Stimulated activated CD4-positive, alpha-beta T cell treated with anti-CD3 and anti-CD28 coated beads, Interleukin-4, amount 100 ng/mL, for 48 hours (primary cell): ENCODE measurements at regions not wholly inside any gene's neighbourhood (a gene's known extent, or its start where the extent isn't known, plus 50 kb on each side); places are given as distances from the start of the nearest gene placed in this dataset.

Experiments
- DNase-seq, 2 donors: peaks; one replicate each; pipeline ENCODE4 v3.0.0-alpha.2; 2020; ENCODE audit warnings: low read depth in 2 of 2

DNA sequence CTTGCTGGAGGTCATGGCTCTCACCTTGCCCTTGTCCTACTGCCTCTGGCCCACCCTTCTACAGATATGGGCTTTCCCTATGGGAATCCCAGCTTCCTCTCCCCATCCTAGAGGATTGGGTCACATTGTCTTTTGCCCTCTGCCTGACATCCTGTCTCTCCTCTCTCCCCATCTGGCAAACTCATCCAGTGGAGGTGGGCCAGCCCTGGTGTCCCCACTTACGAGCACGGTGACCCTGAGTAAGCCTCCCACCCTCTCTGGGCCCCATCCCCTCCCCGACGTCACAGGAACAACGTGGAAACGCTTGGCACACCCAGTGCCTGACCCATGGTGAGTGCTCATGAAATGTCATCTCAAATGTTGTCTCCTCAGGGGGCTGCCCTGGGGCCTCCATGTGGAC is 56.1 kb upstream of the ID3 start:
- no peak for DNase-seq

DNA sequence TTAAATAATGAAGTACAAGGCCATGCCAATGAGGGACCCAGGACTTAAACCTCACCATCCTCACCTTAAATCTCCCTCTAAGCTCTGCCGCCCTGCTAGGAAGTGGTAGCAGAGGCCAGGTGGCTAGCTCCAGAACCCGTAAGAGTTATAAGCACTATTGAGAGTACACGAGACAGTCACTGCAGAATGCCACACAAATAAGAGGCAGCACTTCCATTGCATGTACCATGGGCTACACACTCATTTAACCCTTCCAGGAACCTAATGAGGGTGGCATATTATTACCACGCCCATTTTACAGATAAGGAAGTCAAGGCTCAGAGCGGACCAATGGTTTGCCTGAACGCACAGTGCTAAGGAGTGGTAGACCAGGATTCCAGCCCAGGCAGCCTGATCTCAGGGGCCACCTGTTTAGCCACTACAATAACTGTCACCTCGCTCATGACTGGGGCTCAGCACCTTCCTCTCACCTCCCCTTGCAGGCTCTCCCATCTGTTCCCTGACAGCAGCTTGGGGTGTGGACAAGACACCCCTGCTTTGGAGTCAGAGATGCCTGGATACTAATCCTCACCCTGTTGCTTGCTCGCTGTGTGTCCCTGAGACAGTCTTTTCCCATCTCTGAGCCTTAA is 54.8 kb upstream of the ID3 start:
- no peak for DNase-seq

DNA sequence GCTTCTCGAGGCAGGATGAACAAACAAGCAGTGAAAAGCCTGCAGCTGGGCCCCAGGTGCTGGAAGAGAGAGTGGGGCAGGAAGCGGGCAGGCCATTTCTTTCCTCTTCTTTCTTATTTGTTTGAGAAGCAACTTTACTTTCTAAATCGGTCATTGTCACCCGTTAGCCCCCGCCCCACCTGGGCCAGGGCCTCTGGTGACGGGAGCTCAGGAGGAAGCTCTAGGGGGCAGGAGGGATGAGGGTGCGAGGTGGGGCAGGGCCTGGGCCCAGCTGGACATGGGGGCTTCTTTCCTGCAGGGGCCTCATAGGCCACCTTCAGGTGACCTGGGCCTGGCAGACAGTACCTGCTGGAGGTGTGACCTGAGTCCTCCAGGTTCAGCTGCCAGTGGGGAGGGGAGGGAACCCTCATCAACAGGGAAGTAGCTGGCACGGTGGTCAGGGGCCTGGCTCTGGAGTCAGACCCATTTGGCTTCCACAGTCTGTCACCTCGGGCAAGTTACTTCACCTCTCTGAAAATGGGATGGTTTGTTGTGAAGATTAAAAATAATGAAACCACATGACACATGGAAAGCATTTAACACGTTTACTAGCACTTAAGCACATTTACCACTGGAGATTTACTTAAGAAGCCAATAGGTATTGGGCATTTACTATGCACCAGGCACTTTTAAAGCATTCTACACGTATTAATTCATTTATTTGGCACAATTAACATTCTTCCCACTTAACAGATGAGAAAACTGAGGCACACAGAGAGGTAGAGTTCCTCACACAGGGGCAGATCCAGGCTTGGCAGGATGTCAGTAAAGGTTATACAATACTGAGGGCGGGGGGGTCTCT is 54.1 kb upstream of the ID3 start:
- no peak for DNase-seq

DNA sequence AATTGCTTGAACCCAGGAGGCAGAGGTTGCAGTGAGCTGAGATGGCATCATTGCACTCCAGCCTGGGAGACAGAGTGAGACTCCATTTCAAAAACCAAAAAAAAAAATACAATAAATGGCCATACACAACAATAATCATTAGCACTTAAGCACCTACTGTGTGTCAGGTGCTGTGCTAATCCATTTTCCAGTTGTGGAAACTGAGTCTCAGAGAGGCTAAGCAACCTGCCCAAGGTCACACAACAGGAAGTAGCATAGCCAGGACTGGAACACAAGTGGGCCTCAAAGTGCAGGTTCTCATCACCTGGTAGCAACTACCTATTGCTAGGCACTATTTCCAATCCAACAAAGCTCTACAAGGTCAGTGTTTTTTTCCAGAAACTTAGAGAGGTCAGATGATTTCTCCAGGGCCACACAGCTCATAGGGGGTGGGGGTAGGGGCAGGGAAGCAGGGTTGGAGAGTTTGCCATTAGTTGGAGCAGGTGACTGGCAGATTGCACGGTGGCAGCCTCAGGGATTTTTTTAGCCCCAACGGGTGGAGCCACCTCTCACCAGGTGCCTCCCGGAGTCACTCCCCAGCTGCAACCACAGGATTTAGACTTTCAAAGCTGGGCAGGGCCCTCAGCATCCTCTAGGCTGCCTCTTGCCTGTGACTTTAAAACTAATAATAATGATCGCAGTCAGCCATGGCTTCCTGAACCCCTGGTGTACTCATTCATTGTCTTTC is 52.5 kb upstream of the ID3 start:
- no peak for DNase-seq

DNA sequence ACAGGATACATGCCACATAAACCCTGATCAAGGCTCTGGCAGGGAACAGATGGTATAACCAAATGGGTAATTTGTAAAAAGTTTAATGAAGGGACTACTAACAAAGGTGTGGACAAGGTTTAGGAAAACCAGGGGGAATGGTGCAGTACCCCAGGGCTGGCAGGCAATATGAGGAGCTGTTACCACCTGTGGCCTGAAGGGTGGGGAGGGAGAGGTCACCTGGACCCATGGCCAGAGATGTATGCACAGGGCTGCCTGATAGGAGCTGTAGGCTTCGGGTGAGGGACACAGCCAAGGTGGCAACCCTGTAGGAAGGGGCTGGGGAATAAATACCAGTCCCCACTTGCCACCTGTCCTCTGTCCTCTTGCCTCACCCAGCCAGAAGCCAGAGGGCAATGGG is 51.4 kb upstream of the ID3 start:
- DNase-seq = no peak

DNA sequence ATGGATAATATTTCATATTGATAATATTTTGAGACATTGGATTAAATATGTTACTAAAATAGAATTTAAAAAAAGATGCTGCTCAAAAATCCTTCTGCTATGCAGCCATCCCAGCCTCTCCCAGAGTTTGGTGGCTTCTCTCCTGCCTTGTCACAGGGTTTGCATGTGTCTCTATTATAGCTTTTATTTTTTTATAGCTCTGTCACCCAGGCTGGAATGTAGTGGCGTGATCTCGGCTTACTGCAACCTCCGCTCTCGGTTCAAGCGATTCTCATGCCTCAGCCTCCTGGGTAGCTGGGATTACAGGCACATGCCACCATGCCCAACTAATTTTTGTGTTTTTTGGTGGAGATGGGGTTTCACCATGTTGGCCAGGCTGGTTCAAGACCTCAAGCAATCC is 50.7 kb upstream of the ID3 start:
- no peak for DNase-seq
